DOHH2 (cell line): ENCODE measurements at regions not wholly inside any gene's neighbourhood (a gene's known extent, or its start where the extent isn't known, plus 50 kb on each side); places are given as distances from the start of the nearest gene placed in this dataset.

Experiments
- EZH2phosphoT487 ChIP-seq: fragments of 200-600 bp; sonication (generic); IDR thresholded peaks from 2 replicates; pipeline ENCODE4 v1.6.1; 2017; ENCODE audit warnings: borderline replicate concordance, mild to moderate bottlenecking, antibody characterized with exemption, low read length, moderate library complexity, mixed read lengths
- TF ChIP-seq, protein P1 (sequence below): fragments of 200-600 bp; sonication (generic); IDR thresholded peaks from one replicate; pipeline ENCODE4 v1.5.1; 2014; ENCODE audit warnings: antibody characterized with exemption, mild to moderate bottlenecking, low read depth, low read length; ENCODE audit not compliant: poor library complexity, severe bottlenecking

DNA sequence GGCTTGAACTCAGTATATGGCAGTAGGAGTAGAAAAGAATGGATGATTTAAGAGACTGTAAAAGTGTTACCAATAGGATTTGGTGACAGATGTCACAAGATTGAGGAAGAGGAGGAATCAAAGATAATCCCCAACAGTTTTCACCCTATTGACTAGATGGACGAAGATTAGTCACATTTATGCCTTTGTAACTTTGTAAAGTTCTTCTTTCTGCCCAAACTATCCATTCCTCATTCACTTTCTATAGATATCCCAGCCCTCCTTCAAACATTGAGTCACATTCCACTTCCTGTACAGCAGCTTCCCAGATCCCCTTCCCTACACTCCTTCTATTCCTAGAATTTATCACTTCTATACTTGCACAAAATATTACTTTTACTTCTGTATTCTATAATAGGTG lies 207.9 kb downstream of the BTG1 start:
- TF ChIP-seq, protein P1, sequence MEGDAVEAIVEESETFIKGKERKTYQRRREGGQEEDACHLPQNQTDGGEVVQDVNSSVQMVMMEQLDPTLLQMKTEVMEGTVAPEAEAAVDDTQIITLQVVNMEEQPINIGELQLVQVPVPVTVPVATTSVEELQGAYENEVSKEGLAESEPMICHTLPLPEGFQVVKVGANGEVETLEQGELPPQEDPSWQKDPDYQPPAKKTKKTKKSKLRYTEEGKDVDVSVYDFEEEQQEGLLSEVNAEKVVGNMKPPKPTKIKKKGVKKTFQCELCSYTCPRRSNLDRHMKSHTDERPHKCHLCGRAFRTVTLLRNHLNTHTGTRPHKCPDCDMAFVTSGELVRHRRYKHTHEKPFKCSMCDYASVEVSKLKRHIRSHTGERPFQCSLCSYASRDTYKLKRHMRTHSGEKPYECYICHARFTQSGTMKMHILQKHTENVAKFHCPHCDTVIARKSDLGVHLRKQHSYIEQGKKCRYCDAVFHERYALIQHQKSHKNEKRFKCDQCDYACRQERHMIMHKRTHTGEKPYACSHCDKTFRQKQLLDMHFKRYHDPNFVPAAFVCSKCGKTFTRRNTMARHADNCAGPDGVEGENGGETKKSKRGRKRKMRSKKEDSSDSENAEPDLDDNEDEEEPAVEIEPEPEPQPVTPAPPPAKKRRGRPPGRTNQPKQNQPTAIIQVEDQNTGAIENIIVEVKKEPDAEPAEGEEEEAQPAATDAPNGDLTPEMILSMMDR, result no peak
- no peak for TF ChIP-seq EZH2phosphoT487
